Hepatocyte (in vitro differentiated cells): ENCODE measurements at regions not wholly inside any gene's neighbourhood (a gene's known extent, or its start where the extent isn't known, plus 50 kb on each side); places are given as distances from the start of the nearest gene placed in this dataset.
A peak's percentile ranks its signal among the peaks of the same experiment; 100 is the strongest.

ENCODE experiments used
- DNase-seq: peaks from one replicate; pipeline ENCODE4 v3.0.0-alpha.2; 2016; ENCODE audit warnings: low spot score
- H2AFZ ChIP-seq: fragments of 200-600 bp; sonication (generic); 2 replicates; pipeline ENCODE4 v1.6.0; 2016; ENCODE audit warnings: antibody characterized with exemption, mild to moderate bottlenecking
- H3K27ac ChIP-seq: fragments of 200-600 bp; sonication (generic); 2 replicates; pipeline ENCODE4 v1.5.1; 2016; ENCODE audit warnings: mild to moderate bottlenecking
- H3K27me3 ChIP-seq: fragments of 200-600 bp; sonication (generic); 2 replicates; pipeline ENCODE4 v1.6.1; 2016
- H3K36me3 ChIP-seq: fragments of 200-600 bp; sonication (generic); replicated peaks from 2 replicates; pipeline ENCODE4 v1.5.1; 2016; ENCODE audit warnings: low read depth; ENCODE audit not compliant: insufficient read depth
- H3K4me1 ChIP-seq: fragments of 200-600 bp; sonication (generic); 2 replicates; pipeline ENCODE4 v1.5.1; 2016; ENCODE audit warnings: mild to moderate bottlenecking, moderate library complexity; ENCODE audit not compliant: insufficient read depth
- H3K4me2 ChIP-seq: fragments of 200-600 bp; sonication (generic); 2 replicates; pipeline ENCODE4 v1.6.0; 2016
- H3K4me3 ChIP-seq: fragments of 200-600 bp; sonication (generic); 2 replicates; pipeline ENCODE4 v1.5.1; 2016; ENCODE audit warnings: mild to moderate bottlenecking
- H3K79me2 ChIP-seq: fragments of 200-600 bp; sonication (generic); 2 replicates; pipeline ENCODE4 v1.6.0; 2017; ENCODE audit warnings: mild to moderate bottlenecking
- H3K9me2 ChIP-seq: fragments of 200-600 bp; sonication (generic); replicated peaks from 2 replicates; pipeline ENCODE4 v1.6.0; 2017; ENCODE audit warnings: mild to moderate bottlenecking; ENCODE audit not compliant: insufficient read depth
- H3K9me3 ChIP-seq: fragments of 200-600 bp; sonication (generic); 2 replicates; pipeline ENCODE4 v1.5.1; 2016; ENCODE audit warnings: low read depth, mild to moderate bottlenecking
- H4K20me1 ChIP-seq: fragments of 200-600 bp; sonication (generic); 2 replicates; pipeline ENCODE4 v1.6.0; 2016; ENCODE audit warnings: mild to moderate bottlenecking; ENCODE audit not compliant: insufficient read depth, poor library complexity, severe bottlenecking
- CTCF ChIP-seq: fragments of 200-600 bp; sonication (generic); IDR thresholded peaks from 2 replicates; pipeline ENCODE4 v1.5.1; 2016; ENCODE audit warnings: antibody characterized with exemption, mild to moderate bottlenecking; ENCODE audit not compliant: poor library complexity
- EZH2 ChIP-seq: fragments of 200-600 bp; sonication (generic); IDR thresholded peaks from 2 replicates; pipeline ENCODE4 v1.6.1; 2016; ENCODE audit warnings: antibody characterized with exemption, mild to moderate bottlenecking, borderline replicate concordance
- EZH2phosphoT487 ChIP-seq: fragments of 200-600 bp; sonication (generic); IDR thresholded peaks from one replicate; pipeline ENCODE4 v1.6.1; 2018; ENCODE audit warnings: antibody characterized with exemption, mild to moderate bottlenecking, low read depth, moderate library complexity; ENCODE audit not compliant: unreplicated experiment, severe bottlenecking
- WGBS: methylation state at CpG from one replicate; pipeline ENCODE4 v1.1.6; 2016; ENCODE audit warnings: low lambda C conversion rate; ENCODE audit errors: missing lambda C conversion rate; 5-methylcytosine and 5-hydroxymethylcytosine counted together

- Histone ChIP-seq H3K27ac (no peak overlapping the region), H3K79me2 (no peaks in the 10 kb centered on the region), H3K4me1 (no peaks in the 10 kb centered on the region), H3K27me3 (no peaks in the 10 kb centered on the region), H3K4me3 (no peak overlapping the region), H3K4me2 (no peak overlapping the region), H2AFZ (no peak overlapping the region), H4K20me1 (no peaks in the 10 kb centered on the region), H3K36me3 (no peaks in the 10 kb centered on the region), H3K9me3 (no peaks in the 10 kb centered on the region), H3K9me2 (no peaks in the 10 kb centered on the region)
- 88% methylated on average over 3 of the region's 3 CpGs for WGBS
- no peak for TF ChIP-seq EZH2phosphoT487
- TF ChIP-seq CTCF, result no peak
- no peak for TF ChIP-seq EZH2
- DNase-seq, result no peak
Measured at GRCh38 chr5:152572812-152573211, 167.7 kb upstream of the NMUR2 start.

GRCh38 chr5:152584103-152584502 lies 179.0 kb upstream of the NMUR2 start:
- TF ChIP-seq EZH2phosphoT487 (no peak), CTCF (no peak), EZH2 (no peak)
- no peak overlapping the region for H3K27ac ChIP-seq
- no peaks in the 10 kb centered on the region for H3K9me2 ChIP-seq
- H4K20me1 ChIP-seq, result no peaks in the 10 kb centered on the region
- WGBS, result 92% methylated on average over 3 of the region's 3 CpGs
- no peaks in the 10 kb centered on the region for H3K27me3 ChIP-seq
- H3K4me3 ChIP-seq, result no peak overlapping the region
- H3K4me1 ChIP-seq, result no peaks in the 10 kb centered on the region
- H3K36me3 ChIP-seq, result no peaks in the 10 kb centered on the region
- no peaks in the 10 kb centered on the region for H3K9me3 ChIP-seq
- no peaks in the 10 kb centered on the region for H3K79me2 ChIP-seq
- DNase-seq, result no peak
- H3K4me2 ChIP-seq, result no peak overlapping the region
- H2AFZ ChIP-seq, result no peak overlapping the region

- H3K79me2 ChIP-seq, result no peaks in the 10 kb centered on the region
- no peaks in the 10 kb centered on the region for H3K9me3 ChIP-seq
- H4K20me1 ChIP-seq, result no peaks in the 10 kb centered on the region
- no peak overlapping the region for H3K4me3 ChIP-seq
- H3K4me1 ChIP-seq, result no peaks in the 10 kb centered on the region
- no peaks in the 10 kb centered on the region for H3K36me3 ChIP-seq
- H3K27ac ChIP-seq, result no peak overlapping the region
- peak; percentile 12 for DNase-seq
- 70% methylated on average over 2 of the region's 2 CpGs for WGBS
- H3K9me2 ChIP-seq, result no peaks in the 10 kb centered on the region
- no peaks in the 10 kb centered on the region for H3K27me3 ChIP-seq
- no peak overlapping the region for H3K4me2 ChIP-seq
- H2AFZ ChIP-seq, result no peak overlapping the region
- TF ChIP-seq EZH2phosphoT487, result no peak
- TF ChIP-seq CTCF, result peak; percentile 26
- no peak for TF ChIP-seq EZH2
Measured at GRCh38 chr5:152592416-152592815, 187.3 kb upstream of the NMUR2 start.

GRCh38 chr5:152593388-152593787 lies 188.3 kb upstream of the NMUR2 start:
- no peaks in the 10 kb centered on the region for H4K20me1 ChIP-seq
- H3K4me2 ChIP-seq, result no peak overlapping the region
- no peaks in the 10 kb centered on the region for H3K36me3 ChIP-seq
- no peaks in the 10 kb centered on the region for H3K9me2 ChIP-seq
- H3K9me3 ChIP-seq, result no peaks in the 10 kb centered on the region
- no peak overlapping the region for H3K4me3 ChIP-seq
- no peak overlapping the region for H2AFZ ChIP-seq
- no peaks in the 10 kb centered on the region for H3K27me3 ChIP-seq
- 72% methylated on average over 1 of the region's 1 CpG for WGBS
- DNase-seq, result no peak
- H3K4me1 ChIP-seq, result no peaks in the 10 kb centered on the region
- no peak overlapping the region for H3K27ac ChIP-seq
- no peaks in the 10 kb centered on the region for H3K79me2 ChIP-seq
- TF ChIP-seq CTCF (peak; percentile 20), EZH2 (no peak)
